Upper lobe of left lung (tissue), 4 donors: ENCODE measurements at regions not wholly inside any gene's neighbourhood (a gene's known extent, or its start where the extent isn't known, plus 50 kb on each side); places are given as distances from the start of the nearest gene placed in this dataset.

ENCODE experiments used
- CTCF ChIP-seq, 6 experiments: fragments of 450-650 bp in 4 of 6; fragments of 200-600 bp in 2 of 6; sonication (generic) in 2 of 6; IDR thresholded peaks; one replicate each; pipeline ENCODE4 v1.5.1; 2016 to 2019; ENCODE audit warnings: antibody characterized with exemption in 6 of 6
- POLR2A ChIP-seq, 4 donors: fragments of 450-650 bp; IDR thresholded peaks; one replicate each; pipeline ENCODE4 v1.5.1; 2016 to 2017; ENCODE audit warnings: antibody characterized with exemption in 4 of 4, mild to moderate bottlenecking in 2 of 4

- TF ChIP-seq CTCF (IDR thresholded peaks at IDR 0.05) = no peak
- no peak for TF ChIP-seq POLR2A (IDR thresholded peaks at IDR 0.05)
Measured at GRCh38 chr5:124866355-124867136, 120.1 kb upstream of the ZNF608 start.
